ENCODE measurements at regions not wholly inside any gene's neighbourhood (a gene's known extent, or its start where the extent isn't known, plus 50 kb on each side); places are given as distances from the start of the nearest gene placed in this dataset.

DNA sequence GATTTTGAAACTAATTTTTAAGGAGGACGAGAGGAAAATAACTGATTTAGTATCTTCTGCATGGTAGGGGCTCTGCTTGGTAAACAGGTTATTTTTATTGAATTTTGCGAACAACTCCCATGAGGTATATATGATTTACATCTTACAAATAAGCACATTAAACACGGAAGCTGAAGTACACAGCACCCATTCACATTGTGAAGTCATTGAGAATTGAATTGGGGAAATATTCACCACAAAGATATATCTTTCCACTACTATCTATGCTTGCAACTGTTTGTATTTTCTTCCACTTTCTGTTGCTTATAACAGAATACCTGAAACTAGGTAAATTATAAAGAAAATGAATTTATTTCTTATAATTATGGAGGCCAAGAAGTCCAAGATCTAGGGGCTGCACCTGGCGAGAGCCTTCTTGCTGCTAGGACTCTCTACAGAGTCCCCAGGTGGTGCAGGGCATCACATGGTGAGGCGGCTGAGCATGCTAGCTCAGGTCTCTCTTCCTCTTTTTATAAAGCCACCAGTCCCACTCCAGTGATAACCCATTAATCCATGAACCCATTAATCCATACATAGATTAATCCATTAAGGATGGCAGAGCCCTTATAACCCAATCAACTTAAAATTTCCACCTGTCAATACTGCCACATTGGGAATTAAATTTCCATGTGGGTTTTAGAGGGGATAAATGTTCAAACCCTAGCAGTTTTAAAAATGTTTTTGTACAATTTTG, 79.0 kb upstream of the ZNF608 start:
- Histone ChIP-seq H3K4me1 (peaks cover 0 to 24% (median 21%) of the 10 kb centered on the region in 4 donors), H3K27ac (replicated peaks in 1 of 4) (no peak overlapping the region), H3K36me3 (no peaks in the 10 kb centered on the region), H3K9me3 (no peaks in the 10 kb centered on the region), H3K4me3 (no peak overlapping the region), H3K27me3 (no peaks in the 10 kb centered on the region)
- DNase-seq (ENCODE audit: extremely low spot score), result no peak
- intact Hi-C loops (cut with DNase I), result no loop called here
- TF ChIP-seq POLR2A (IDR thresholded peaks at IDR 0.05; ENCODE audit: low read depth) (no peak), POLR2AphosphoS5 (IDR thresholded peaks at IDR 0.05) (no peak), CTCF (IDR thresholded peaks at IDR 0.05) (no peak), EP300 (IDR thresholded peaks at IDR 0.05) (no peak)
- 95% methylated on average over 5 of the region's 5 CpGs for WGBS

GRCh38 chr5:124825983-124826337, 79.5 kb upstream of the ZNF608 start:
- WGBS, result 94% methylated on average over 1 of the region's 1 CpG
- Histone ChIP-seq H3K9me3 (no peaks in the 10 kb centered on the region), H3K36me3 (no peaks in the 10 kb centered on the region), H3K4me1 (peaks cover 0 to 24% (median 21%) of the 10 kb centered on the region in 4 donors), H3K27ac (replicated peaks in 1 of 4) (no peak overlapping the region), H3K27me3 (no peaks in the 10 kb centered on the region), H3K4me3 (no peak overlapping the region)
- no peak for DNase-seq (ENCODE audit: extremely low spot score)
- intact Hi-C loops (cut with DNase I), result no loop called here
- TF ChIP-seq CTCF (IDR thresholded peaks at IDR 0.05) (no peak), POLR2A (IDR thresholded peaks at IDR 0.05; ENCODE audit: low read depth) (no peak), POLR2AphosphoS5 (IDR thresholded peaks at IDR 0.05) (no peak), EP300 (IDR thresholded peaks at IDR 0.05) (no peak)

DNA sequence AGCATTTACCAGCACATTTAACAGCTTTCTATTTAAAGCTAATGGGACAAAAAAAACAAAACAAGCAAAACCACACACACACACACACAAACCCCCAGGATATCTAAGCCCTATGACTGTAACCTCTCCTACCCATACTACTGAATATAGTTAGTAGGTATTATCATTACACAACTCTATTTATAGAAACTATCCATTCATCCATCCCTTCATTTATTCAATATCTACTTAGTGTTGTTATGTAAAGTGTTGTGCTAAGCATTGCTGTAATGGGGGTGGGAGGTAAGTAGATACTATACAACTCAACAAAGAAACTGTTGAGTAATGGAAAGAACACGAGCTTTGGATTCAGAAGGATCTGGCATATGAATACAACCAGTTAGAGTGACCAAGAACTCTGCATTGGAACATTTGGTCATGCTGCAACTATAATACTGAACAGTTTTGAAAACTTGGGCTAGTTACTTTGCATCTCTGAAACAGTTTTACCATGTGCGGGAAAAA, 82.3 kb upstream of the ZNF608 start:
- DNase-seq (ENCODE audit: extremely low spot score), result no peak
- 91% methylated on average over 2 of the region's 2 CpGs for WGBS
- Histone ChIP-seq H3K27ac (replicated peaks in 1 of 4) (no peak overlapping the region), H3K4me3 (no peak overlapping the region), H3K27me3 (no peaks in the 10 kb centered on the region), H3K9me3 (peaks cover 0 to 8% (median 0%) of the 10 kb centered on the region in 4 donors), H3K4me1 (peaks cover 0 to 15% (median 13%) of the 10 kb centered on the region in 4 donors), H3K36me3 (no peaks in the 10 kb centered on the region)
- TF ChIP-seq EP300 (IDR thresholded peaks at IDR 0.05) (no peak), POLR2AphosphoS5 (IDR thresholded peaks at IDR 0.05) (no peak), POLR2A (IDR thresholded peaks at IDR 0.05; ENCODE audit: low read depth) (no peak), CTCF (IDR thresholded peaks at IDR 0.05) (no peak)
- intact Hi-C loops (cut with DNase I), result no loop called here

DNA sequence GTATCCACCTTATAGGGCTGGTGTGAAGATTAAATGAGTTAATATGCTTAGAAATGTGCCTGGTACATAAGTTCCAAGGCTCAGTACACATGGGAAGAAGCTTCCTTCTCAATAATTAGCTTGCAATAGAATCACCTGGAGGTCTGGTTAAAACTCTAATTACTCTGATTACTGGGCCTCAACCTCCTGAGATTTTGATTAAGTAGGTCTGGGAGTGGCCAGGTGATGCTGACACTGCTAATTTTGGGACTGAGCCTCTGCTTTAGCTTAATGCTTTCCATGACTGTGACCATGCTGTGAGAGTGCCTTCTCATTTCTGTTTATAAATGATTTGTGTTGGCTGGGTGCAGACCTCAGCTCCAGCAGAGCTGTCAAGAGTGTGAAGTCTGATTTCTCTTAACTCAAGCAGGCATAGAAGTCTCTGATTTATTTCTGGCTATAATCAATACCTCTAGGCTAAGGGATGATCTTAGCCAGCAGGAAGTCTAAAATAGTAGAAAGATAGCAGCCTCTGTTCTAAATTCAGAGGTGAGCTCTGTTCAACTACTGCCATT, 85.3 kb upstream of the ZNF608 start:
- Histone ChIP-seq H3K27ac (replicated peaks in 1 of 4) (no peak overlapping the region), H3K27me3 (no peaks in the 10 kb centered on the region), H3K36me3 (no peaks in the 10 kb centered on the region), H3K9me3 (peaks cover 0 to 8% (median 0%) of the 10 kb centered on the region in 4 donors), H3K4me1 (no peaks in the 10 kb centered on the region), H3K4me3 (no peak overlapping the region)
- TF ChIP-seq CTCF (IDR thresholded peaks at IDR 0.05) (no peak), POLR2AphosphoS5 (IDR thresholded peaks at IDR 0.05) (no peak), EP300 (IDR thresholded peaks at IDR 0.05) (no peak), POLR2A (IDR thresholded peaks at IDR 0.05; ENCODE audit: low read depth) (no peak)
- intact Hi-C loops (cut with DNase I), result no loop called here
- no peak for DNase-seq (ENCODE audit: extremely low spot score)

Measured in esophagus muscularis mucosa (tissue), 4 donors.